K562 (cell line): ENCODE measurements at regions not wholly inside any gene's neighbourhood (a gene's known extent, or its start where the extent isn't known, plus 50 kb on each side); places are given as distances from the start of the nearest gene placed in this dataset.

ENCODE experiments used
- ARID2 ChIP-seq: fragments of 450-650 bp; IDR thresholded peaks from 2 replicates; pipeline ENCODE4 v1.6.1; 2017; ENCODE audit warnings: antibody characterized with exemption, mild to moderate bottlenecking
- CBFB ChIP-seq: sonication (generic); formaldehyde crosslinking; IDR thresholded peaks from 2 replicates; pipeline ENCODE4 v1.4.0; 2020; ENCODE audit warnings: mild to moderate bottlenecking, missing genetic modification reagents
- JUND ChIP-seq, 2 experiments: IDR thresholded peaks; 2 replicates in 1 of 2; 3 replicates in 1 of 2; pipeline ENCODE4 v1.6.1; 2011; ENCODE audit warnings: borderline replicate concordance in 2 of 2, low read depth in 2 of 2, low read length in 2 of 2, improper control_type of control experiment in 1 of 2, missing biosample characterization in 1 of 2, missing genetic modification characterization in 1 of 2, missing genetic modification reagents in 1 of 2
- NFE2 ChIP-seq: IDR thresholded peaks from 2 replicates; pipeline ENCODE4 v1.6.1; 2014; ENCODE audit warnings: antibody characterized with exemption, low read depth
- TEAD4 ChIP-seq, 2 experiments: sonication (generic) in 1 of 2; formaldehyde crosslinking in 1 of 2; IDR thresholded peaks; 2 replicates each; pipeline versions ENCODE4 v1.6.1 to v1.8.0; 2012 to 2022; ENCODE audit warnings: borderline replicate concordance in 1 of 2, inconsistent platforms in 1 of 2, low read length in 1 of 2, mild to moderate bottlenecking in 1 of 2, missing genetic modification reagents in 1 of 2
- ZNF766 ChIP-seq: fragments of 200-800 bp; sonication (Bioruptor generic); conservative IDR thresholded peaks from 2 replicates; pipeline ENCODE4 v1.6.1; 2016; ENCODE audit warnings: missing genetic modification characterization, missing compliant biosample characterization
- TF ChIP-seq, protein P1 (sequence below): sonication (generic); formaldehyde crosslinking; IDR thresholded peaks from 2 replicates; pipeline ENCODE4 v1.8.0; 2023; ENCODE audit warnings: mild to moderate bottlenecking, missing genetic modification reagents
- TF ChIP-seq, protein P2 (sequence below), 2 experiments: fragments of 200-800 bp in 1 of 2; sonication (Bioruptor generic) in 1 of 2; sonication (generic) in 1 of 2; formaldehyde crosslinking in 1 of 2; IDR thresholded peaks in 1 of 2; conservative IDR thresholded peaks in 1 of 2; 2 replicates each; pipeline versions ENCODE4 v1.5.0 to v1.6.1; 2016 to 2020; ENCODE audit warnings: missing compliant biosample characterization in 1 of 2, missing genetic modification characterization in 1 of 2, missing genetic modification reagents in 1 of 2
- TF ChIP-seq, protein P3 (sequence below), 2 experiments: fragments of 450-650 bp in 1 of 2; sonication (generic) in 1 of 2; formaldehyde crosslinking in 1 of 2; IDR thresholded peaks in 1 of 2; conservative IDR thresholded peaks in 1 of 2; 2 replicates each; pipeline versions ENCODE4 v1.6.1 to v1.8.1; 2016 to 2023; ENCODE audit warnings: mild to moderate bottlenecking in 2 of 2, moderate library complexity in 2 of 2, inconsistent platforms in 1 of 2, missing genetic modification reagents in 1 of 2

DNA sequence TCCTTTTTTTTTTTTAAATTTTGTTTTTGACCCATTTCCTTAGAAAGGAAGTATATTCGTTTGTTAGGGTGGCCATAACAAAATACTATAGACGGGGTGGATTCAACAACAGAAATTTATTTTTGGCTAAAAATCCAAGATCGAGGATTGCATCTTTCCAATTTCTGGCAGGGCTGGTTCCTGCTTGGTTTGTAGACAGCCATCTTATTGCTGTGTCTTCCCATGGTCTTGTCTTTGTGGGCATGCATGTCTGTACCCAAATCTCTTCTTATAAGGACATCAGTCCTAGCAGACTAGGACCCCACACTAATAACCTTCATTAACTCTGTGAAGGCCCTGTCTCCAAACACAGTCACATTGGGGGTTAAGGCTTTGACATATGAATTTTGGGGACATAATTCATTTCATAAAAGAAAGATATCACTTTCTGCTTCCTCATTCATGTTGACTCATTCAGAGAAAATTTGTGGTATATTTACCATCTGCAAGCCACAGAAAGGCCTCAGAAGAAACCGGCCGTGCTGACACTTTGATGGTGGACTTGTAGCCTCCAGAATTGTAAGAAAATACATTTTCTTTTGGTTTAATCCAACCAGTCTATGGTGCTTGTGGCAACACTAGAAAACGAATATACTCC is 262.1 kb downstream of the LPIN1 start (continued):
- TF ChIP-seq, protein P1, sequence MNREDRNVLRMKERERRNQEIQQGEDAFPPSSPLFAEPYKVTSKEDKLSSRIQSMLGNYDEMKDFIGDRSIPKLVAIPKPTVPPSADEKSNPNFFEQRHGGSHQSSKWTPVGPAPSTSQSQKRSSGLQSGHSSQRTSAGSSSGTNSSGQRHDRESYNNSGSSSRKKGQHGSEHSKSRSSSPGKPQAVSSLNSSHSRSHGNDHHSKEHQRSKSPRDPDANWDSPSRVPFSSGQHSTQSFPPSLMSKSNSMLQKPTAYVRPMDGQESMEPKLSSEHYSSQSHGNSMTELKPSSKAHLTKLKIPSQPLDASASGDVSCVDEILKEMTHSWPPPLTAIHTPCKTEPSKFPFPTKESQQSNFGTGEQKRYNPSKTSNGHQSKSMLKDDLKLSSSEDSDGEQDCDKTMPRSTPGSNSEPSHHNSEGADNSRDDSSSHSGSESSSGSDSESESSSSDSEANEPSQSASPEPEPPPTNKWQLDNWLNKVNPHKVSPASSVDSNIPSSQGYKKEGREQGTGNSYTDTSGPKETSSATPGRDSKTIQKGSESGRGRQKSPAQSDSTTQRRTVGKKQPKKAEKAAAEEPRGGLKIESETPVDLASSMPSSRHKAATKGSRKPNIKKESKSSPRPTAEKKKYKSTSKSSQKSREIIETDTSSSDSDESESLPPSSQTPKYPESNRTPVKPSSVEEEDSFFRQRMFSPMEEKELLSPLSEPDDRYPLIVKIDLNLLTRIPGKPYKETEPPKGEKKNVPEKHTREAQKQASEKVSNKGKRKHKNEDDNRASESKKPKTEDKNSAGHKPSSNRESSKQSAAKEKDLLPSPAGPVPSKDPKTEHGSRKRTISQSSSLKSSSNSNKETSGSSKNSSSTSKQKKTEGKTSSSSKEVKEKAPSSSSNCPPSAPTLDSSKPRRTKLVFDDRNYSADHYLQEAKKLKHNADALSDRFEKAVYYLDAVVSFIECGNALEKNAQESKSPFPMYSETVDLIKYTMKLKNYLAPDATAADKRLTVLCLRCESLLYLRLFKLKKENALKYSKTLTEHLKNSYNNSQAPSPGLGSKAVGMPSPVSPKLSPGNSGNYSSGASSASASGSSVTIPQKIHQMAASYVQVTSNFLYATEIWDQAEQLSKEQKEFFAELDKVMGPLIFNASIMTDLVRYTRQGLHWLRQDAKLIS: 0 out of 2 replicates have a peak, but pooled peaks have one; percentile 48
- TF ChIP-seq, protein P2, sequence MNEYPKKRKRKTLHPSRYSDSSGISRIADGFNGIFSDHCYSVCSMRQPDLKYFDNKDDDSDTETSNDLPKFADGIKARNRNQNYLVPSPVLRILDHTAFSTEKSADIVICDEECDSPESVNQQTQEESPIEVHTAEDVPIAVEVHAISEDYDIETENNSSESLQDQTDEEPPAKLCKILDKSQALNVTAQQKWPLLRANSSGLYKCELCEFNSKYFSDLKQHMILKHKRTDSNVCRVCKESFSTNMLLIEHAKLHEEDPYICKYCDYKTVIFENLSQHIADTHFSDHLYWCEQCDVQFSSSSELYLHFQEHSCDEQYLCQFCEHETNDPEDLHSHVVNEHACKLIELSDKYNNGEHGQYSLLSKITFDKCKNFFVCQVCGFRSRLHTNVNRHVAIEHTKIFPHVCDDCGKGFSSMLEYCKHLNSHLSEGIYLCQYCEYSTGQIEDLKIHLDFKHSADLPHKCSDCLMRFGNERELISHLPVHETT (CRISPR knock-in tag; conservative IDR thresholded peaks at IDR 0.05 in 1 of 2, IDR thresholded peaks at IDR 0.05 in 1 of 2): peak in 1 of 2 experiments; percentile 70; a peak in 2 of 4 replicates
- TF ChIP-seq NFE2 (peak; percentile 57), ARID2 (no peak), TEAD4 (IDR thresholded peaks at IDR 0.05; ENCODE audit: low read length) (peak; percentile 28; the same call in 1 of the 2 replicates), TEAD4 (CRISPR knock-in tag; IDR thresholded peaks at IDR 0.05; ENCODE audit: borderline replicate concordance) (no peak), CBFB (CRISPR knock-in tag) (no peak), ZNF766 (CRISPR knock-in tag) (peak; percentile 79; the same call in 1 of the 2 replicates), JUND (IDR thresholded peaks at IDR 0.05; ENCODE audit: borderline replicate concordance, low read depth, low read length) (peak; percentile 44), JUND (tag; IDR thresholded peaks at IDR 0.05; ENCODE audit: borderline replicate concordance, low read depth, low read length) (peak; percentile 70; the same call in 2 of the 3 replicates)
- TF ChIP-seq, protein P3, sequence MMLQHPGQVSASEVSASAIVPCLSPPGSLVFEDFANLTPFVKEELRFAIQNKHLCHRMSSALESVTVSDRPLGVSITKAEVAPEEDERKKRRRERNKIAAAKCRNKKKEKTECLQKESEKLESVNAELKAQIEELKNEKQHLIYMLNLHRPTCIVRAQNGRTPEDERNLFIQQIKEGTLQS (IDR thresholded peaks at IDR 0.05): peak; percentile 32; the same call in 1 of the 2 replicates
- TF ChIP-seq, protein P3 (CRISPR knock-in tag; conservative IDR thresholded peaks at IDR 0.05): no peak
